Activated B cell treated with CpG ODN at 0.5 μM for 24 hours (primary cell): ENCODE measurements at regions not wholly inside any gene's neighbourhood (a gene's known extent, or its start where the extent isn't known, plus 50 kb on each side); places are given as distances from the start of the nearest gene placed in this dataset.

Source experiments
- ATAC-seq: fragments of 200-7000 bp; cut with Tn5 transposase; one replicate; pipeline ENCODE4 v1.10.0; 2021; ENCODE audit warnings: low read depth, mild to moderate bottlenecking, moderate library complexity
- CTCF ChIA-PET: fragments of 350-600 bp; sonication (Branson Sonifier 250); formaldehyde crosslinking; loops from one replicate; lab custom pipeline; 2021; ENCODE audit warnings: antibody characterized with exemption; lab: Charles Lee
- POLR2A ChIA-PET: fragments of 350-600 bp; sonication (Branson Sonifier 250); formaldehyde crosslinking; loops from one replicate; lab custom pipeline; 2021; ENCODE audit warnings: antibody characterized with exemption; lab: Charles Lee
- DNase-seq: peaks from one replicate; pipeline ENCODE4 v3.0.0; 2022
- H3K27ac Mint-ChIP-seq: one replicate; pipeline ENCODE4 v1.8.0; 2020; ENCODE audit warnings: mixed read lengths
- H3K27me3 Mint-ChIP-seq: one replicate; pipeline ENCODE4 v1.8.0; 2021; ENCODE audit warnings: mixed read lengths
- H3K36me3 Mint-ChIP-seq: one replicate; pipeline ENCODE4 v1.8.0; 2021; ENCODE audit warnings: low read depth, mixed read lengths
- H3K4me1 Mint-ChIP-seq: one replicate; pipeline ENCODE4 v1.8.0; 2021; ENCODE audit warnings: mixed read lengths
- H3K4me3 Mint-ChIP-seq: one replicate; pipeline ENCODE4 v1.8.0; 2020; ENCODE audit warnings: mild to moderate bottlenecking, mixed read lengths
- H3K9me3 Mint-ChIP-seq: one replicate; pipeline ENCODE4 v1.8.0; 2020; ENCODE audit warnings: mixed read lengths
- CTCF ChIP-seq: fragments of 200-600 bp; IDR thresholded peaks from one replicate; pipeline ENCODE4 v1.8.0; 2022; ENCODE audit warnings: antibody characterized with exemption, mild to moderate bottlenecking
- intact Hi-C: fragments of 100-400 bp; cut with micrococcal nuclease; formaldehyde crosslinking; loops from one replicate; pipeline ENCODE4 v1.15.1; 2024

- no peak overlapping the region for H3K27ac Mint-ChIP-seq
- no peaks in the 10 kb centered on the region for H3K9me3 Mint-ChIP-seq
- POLR2A ChIA-PET, result no interaction called here
- H3K36me3 Mint-ChIP-seq, result no peaks in the 10 kb centered on the region
- ATAC-seq, result no peak
- intact Hi-C loops, result loop anchor here (10.0 kb wide), 1 partner anchor 215 kb away; no protein-coding TSS in a partner anchor
- no peak for DNase-seq
- no peak for TF ChIP-seq CTCF
- CTCF ChIA-PET, result no interaction called here
- peaks cover 7% of the 10 kb centered on the region for H3K4me1 Mint-ChIP-seq
- no peak overlapping the region for H3K4me3 Mint-ChIP-seq
- H3K27me3 Mint-ChIP-seq, result peaks cover 18% of the 10 kb centered on the region
Observed at GRCh38 chr3:24589513-24589851, 94.8 kb upstream of the THRB start.

- CTCF ChIA-PET, result no interaction called here
- peaks cover 18% of the 10 kb centered on the region for H3K27me3 Mint-ChIP-seq
- no peak for ATAC-seq
Observed at GRCh38 chr3:24589931-24590880, 95.6 kb upstream of the THRB start.

GRCh38 chr3:24591191-24591590 lies 96.5 kb upstream of the THRB start:
- no peak for DNase-seq

More at GRCh38 chr3:24589931-24590880, 95.6 kb upstream of the THRB start:
- POLR2A ChIA-PET, result no interaction called here
- Mint-ChIP-seq H3K4me3 (no peak overlapping the region), H3K9me3 (no peaks in the 10 kb centered on the region), H3K27ac (no peak overlapping the region), H3K4me1 (peaks cover 7% of the 10 kb centered on the region), H3K36me3 (no peaks in the 10 kb centered on the region)
- no peak for DNase-seq
- TF ChIP-seq CTCF, result no peak
- intact Hi-C loops, result loop anchor here (10.0 kb wide), 1 partner anchor 215 kb away; no protein-coding TSS in a partner anchor

GRCh38 chr3:24591661-24592555 lies 97.3 kb upstream of the THRB start:
- H3K4me3 Mint-ChIP-seq, result no peak overlapping the region
- TF ChIP-seq CTCF, result no peak
- POLR2A ChIA-PET, result no interaction called here
- no peak overlapping the region for H3K27ac Mint-ChIP-seq
- CTCF ChIA-PET, result no interaction called here
- ATAC-seq (no peak), DNase-seq (no peak)
- peaks cover 15% of the 10 kb centered on the region for H3K27me3 Mint-ChIP-seq
- H3K9me3 Mint-ChIP-seq, result no peaks in the 10 kb centered on the region
- intact Hi-C loops, result no loop called here
- H3K4me1 Mint-ChIP-seq, result peaks cover 7% of the 10 kb centered on the region
- no peaks in the 10 kb centered on the region for H3K36me3 Mint-ChIP-seq

More at GRCh38 chr3:24591191-24591590, 96.5 kb upstream of the THRB start:
- Mint-ChIP-seq H3K4me1 (peaks cover 7% of the 10 kb centered on the region), H3K4me3 (no peak overlapping the region), H3K27ac (no peak overlapping the region), H3K27me3 (peaks cover 18% of the 10 kb centered on the region), H3K9me3 (no peaks in the 10 kb centered on the region), H3K36me3 (no peaks in the 10 kb centered on the region)
- no peak for ATAC-seq
- ChIA-PET POLR2A (no interaction called here), CTCF (no interaction called here)
- intact Hi-C loops, result no loop called here
- TF ChIP-seq CTCF, result no peak

DNA sequence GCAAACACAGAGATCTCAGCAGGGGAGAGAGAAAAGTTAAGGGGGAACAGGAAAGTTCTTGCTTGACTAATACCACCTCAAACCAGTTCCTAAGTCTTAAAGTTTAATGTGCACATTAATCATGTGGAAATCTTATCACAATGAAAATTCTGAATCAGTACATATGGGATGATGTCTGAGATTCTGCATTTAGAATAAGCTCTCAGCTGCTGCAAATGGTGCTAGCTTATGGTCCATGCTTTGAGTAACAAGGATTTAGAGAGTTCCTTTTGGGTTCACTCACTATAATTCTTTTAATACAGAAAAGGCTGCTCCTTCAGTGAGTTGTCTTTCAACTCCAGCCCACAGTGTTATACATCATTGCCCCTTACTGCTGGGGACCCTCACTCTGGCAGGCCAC lies 99.5 kb upstream of the THRB start:
- intact Hi-C loops, result no loop called here
- no peak for TF ChIP-seq CTCF
- Mint-ChIP-seq H3K4me3 (no peak overlapping the region), H3K9me3 (no peaks in the 10 kb centered on the region), H3K4me1 (no peaks in the 10 kb centered on the region), H3K27ac (no peak overlapping the region), H3K27me3 (peaks cover under 1% of the 10 kb centered on the region), H3K36me3 (no peaks in the 10 kb centered on the region)
- no peak for DNase-seq
- no peak for ATAC-seq
- CTCF ChIA-PET, result no interaction called here
- POLR2A ChIA-PET, result no interaction called here
